DMS153 treated with DMSO at 0.1 percent for 48 hours (cell line): ENCODE measurements at regions not wholly inside any gene's neighbourhood (a gene's known extent, or its start where the extent isn't known, plus 50 kb on each side); places are given as distances from the start of the nearest gene placed in this dataset.

Experiments
- DNase-seq: peaks from one replicate; lab custom pipeline; 2025; ENCODE audit not compliant: unreplicated experiment; lab: John Stamatoyannopoulos, UW

GRCh38 chr7:22658031-22658430 is 69.0 kb upstream of the IL6 start:
- no peak for DNase-seq

- DNase-seq = no peak
Observed at GRCh38 chr7:22657479-22657878, 69.5 kb upstream of the IL6 start.

- DNase-seq = no peak
Observed at GRCh38 chr7:22655781-22656180, 71.2 kb upstream of the IL6 start.

GRCh38 chr7:22654831-22655230 is 72.2 kb upstream of the IL6 start:
- DNase-seq = no peak

- peak; percentile 89 for DNase-seq
Observed at GRCh38 chr7:22653951-22654350, 73.0 kb upstream of the IL6 start.

GRCh38 chr7:22651534-22652243 is 75.3 kb upstream of the IL6 start:
- no peak for DNase-seq

GRCh38 chr7:22651036-22651435 is 76.0 kb upstream of the IL6 start:
- no peak for DNase-seq

GRCh38 chr7:22649686-22650085 is 77.3 kb upstream of the IL6 start:
- no peak for DNase-seq

GRCh38 chr7:22647451-22648257 is 79.3 kb upstream of the IL6 start:
- no peak for DNase-seq

GRCh38 chr7:22645418-22646181 is 81.4 kb upstream of the IL6 start:
- no peak for DNase-seq

- no peak for DNase-seq
Observed at GRCh38 chr7:22642454-22642853, 84.5 kb upstream of the IL6 start.

GRCh38 chr7:22640269-22640668 is 86.7 kb upstream of the IL6 start:
- no peak for DNase-seq

GRCh38 chr7:22639396-22639795 is 87.6 kb upstream of the IL6 start:
- no peak for DNase-seq

- no peak for DNase-seq
Observed at GRCh38 chr7:22635349-22635748, 91.7 kb upstream of the IL6 start.

- DNase-seq = no peak
Observed at GRCh38 chr7:22633954-22634474, 93.0 kb upstream of the IL6 start.

- DNase-seq = no peak
Observed at GRCh38 chr7:22633286-22633953, 93.6 kb upstream of the IL6 start.

GRCh38 chr7:22632674-22633073 is 94.3 kb upstream of the IL6 start:
- DNase-seq = no peak

- no peak for DNase-seq
Observed at GRCh38 chr7:22631730-22632129, 95.3 kb upstream of the IL6 start.

- no peak for DNase-seq
Observed at GRCh38 chr7:22630069-22630468, 96.9 kb upstream of the IL6 start.

- no peak for DNase-seq
Observed at GRCh38 chr7:22629056-22629455, 97.9 kb upstream of the IL6 start.

GRCh38 chr7:22628112-22628511 is 98.9 kb upstream of the IL6 start:
- no peak for DNase-seq
